ENCODE measurements at regions not wholly inside any gene's neighbourhood (a gene's known extent, or its start where the extent isn't known, plus 50 kb on each side); places are given as distances from the start of the nearest gene placed in this dataset.
"Not testable (repeated sequence)": the region's sequence is repeated elsewhere in the genome, so short reads cannot be mapped to it uniquely, and the experiment has no call there.

- DNase-seq (ENCODE audit: low read depth in 2 of 2): no peak
These were observed 405.7 kb upstream of the ZNF804A start for GRCh38 chr2:184192649-184193048.

- no peak for DNase-seq (ENCODE audit: low read depth in 2 of 2)
These were observed 400.9 kb upstream of the ZNF804A start for GRCh38 chr2:184197413-184197812.

- not testable (repeated sequence) for DNase-seq (ENCODE audit: low read depth in 2 of 2)
These were observed 399.5 kb upstream of the ZNF804A start for GRCh38 chr2:184198791-184199190.

- DNase-seq (ENCODE audit: low read depth in 2 of 2): no peak
These were observed 399.1 kb upstream of the ZNF804A start for GRCh38 chr2:184199274-184199673.

- DNase-seq (ENCODE audit: low read depth in 2 of 2): no peak
These were observed 397.1 kb upstream of the ZNF804A start for GRCh38 chr2:184201246-184201645.

- DNase-seq (ENCODE audit: low read depth in 2 of 2): no peak
These were observed 394.7 kb upstream of the ZNF804A start for GRCh38 chr2:184203661-184204060.

- no peak for DNase-seq (ENCODE audit: low read depth in 2 of 2)
These were observed 393.2 kb upstream of the ZNF804A start for GRCh38 chr2:184205048-184205596.

GRCh38 chr2:184206045-184206444 is 392.3 kb upstream of the ZNF804A start:
- DNase-seq (ENCODE audit: low read depth in 2 of 2): no peak

- DNase-seq (ENCODE audit: low read depth in 2 of 2): no peak
These were observed 388.0 kb upstream of the ZNF804A start for GRCh38 chr2:184210329-184210728.

- no peak for DNase-seq (ENCODE audit: low read depth in 2 of 2)
These were observed 382.6 kb upstream of the ZNF804A start for GRCh38 chr2:184215745-184216144.

- no peak for DNase-seq (ENCODE audit: low read depth in 2 of 2)
These were observed 341.7 kb upstream of the ZNF804A start for GRCh38 chr2:184256611-184257010.

GRCh38 chr2:184261331-184261730 is 337.0 kb upstream of the ZNF804A start:
- DNase-seq (ENCODE audit: low read depth in 2 of 2): no peak

- no peak for DNase-seq (ENCODE audit: low read depth in 2 of 2)
These were observed 336.5 kb upstream of the ZNF804A start for GRCh38 chr2:184261818-184262217.

- DNase-seq (ENCODE audit: low read depth in 2 of 2): no peak
These were observed 329.3 kb upstream of the ZNF804A start for GRCh38 chr2:184268900-184269477.

- DNase-seq (ENCODE audit: low read depth in 2 of 2): no peak
These were observed 327.7 kb upstream of the ZNF804A start for GRCh38 chr2:184270660-184271059.

GRCh38 chr2:184272056-184272455 is 326.3 kb upstream of the ZNF804A start:
- no peak for DNase-seq (ENCODE audit: low read depth in 2 of 2)

GRCh38 chr2:184294831-184295230 is 303.5 kb upstream of the ZNF804A start:
- DNase-seq (ENCODE audit: low read depth in 2 of 2): no peak

- no peak for DNase-seq (ENCODE audit: low read depth in 2 of 2)
These were observed 301.2 kb upstream of the ZNF804A start for GRCh38 chr2:184297085-184297484.

- no peak for DNase-seq (ENCODE audit: low read depth in 2 of 2)
These were observed 295.8 kb upstream of the ZNF804A start for GRCh38 chr2:184302506-184302905.

GRCh38 chr2:184304006-184304405 is 294.3 kb upstream of the ZNF804A start:
- DNase-seq (ENCODE audit: low read depth in 2 of 2): peak; percentile 16 to 20

GRCh38 chr2:184305105-184305504 is 293.2 kb upstream of the ZNF804A start:
- no peak for DNase-seq (ENCODE audit: low read depth in 2 of 2)

- no peak for DNase-seq (ENCODE audit: low read depth in 2 of 2)
These were observed 289.6 kb upstream of the ZNF804A start for GRCh38 chr2:184308706-184309105.

- DNase-seq (ENCODE audit: low read depth in 2 of 2): no peak
These were observed 285.4 kb upstream of the ZNF804A start for GRCh38 chr2:184312970-184313369.

GRCh38 chr2:184314829-184315228 is 283.5 kb upstream of the ZNF804A start:
- no peak for DNase-seq (ENCODE audit: low read depth in 2 of 2)

All from fibroblast of skin of left biceps (primary cell).